SW480 (cell line): ENCODE measurements at regions not wholly inside any gene's neighbourhood (a gene's known extent, or its start where the extent isn't known, plus 50 kb on each side); places are given as distances from the start of the nearest gene placed in this dataset.

Source experiments
- DNase-seq: peaks from one replicate; pipeline ENCODE4 v3.0.0-alpha.2; 2016; ENCODE audit warnings: low spot score

GRCh38 chr3:177818712-177819240, 621.5 kb upstream of the TBL1XR1 start:
- DNase-seq = no peak

GRCh38 chr3:177820683-177821316, 623.5 kb upstream of the TBL1XR1 start:
- no peak for DNase-seq

DNA sequence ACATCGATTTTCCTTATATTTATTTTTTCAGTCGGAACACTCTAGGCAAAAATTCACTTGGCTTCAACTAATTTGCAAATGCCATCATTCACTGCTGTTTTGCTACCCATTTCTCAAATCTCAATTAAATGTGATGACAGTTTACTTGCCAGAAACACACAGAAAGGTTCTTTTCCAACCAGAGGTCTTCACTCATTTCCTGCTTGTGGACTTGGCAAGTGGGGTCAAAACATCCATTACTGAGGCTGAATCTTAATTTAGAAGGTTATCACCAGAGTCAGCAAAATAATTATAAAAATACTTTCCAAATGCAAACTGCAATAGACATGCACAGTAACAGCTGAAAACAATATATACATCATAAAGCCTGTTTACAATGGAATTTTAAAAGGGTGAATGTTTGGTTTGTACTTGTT, 625.4 kb upstream of the TBL1XR1 start:
- DNase-seq = no peak

GRCh38 chr3:177823701-177824189, 626.5 kb upstream of the TBL1XR1 start:
- no peak for DNase-seq

DNA sequence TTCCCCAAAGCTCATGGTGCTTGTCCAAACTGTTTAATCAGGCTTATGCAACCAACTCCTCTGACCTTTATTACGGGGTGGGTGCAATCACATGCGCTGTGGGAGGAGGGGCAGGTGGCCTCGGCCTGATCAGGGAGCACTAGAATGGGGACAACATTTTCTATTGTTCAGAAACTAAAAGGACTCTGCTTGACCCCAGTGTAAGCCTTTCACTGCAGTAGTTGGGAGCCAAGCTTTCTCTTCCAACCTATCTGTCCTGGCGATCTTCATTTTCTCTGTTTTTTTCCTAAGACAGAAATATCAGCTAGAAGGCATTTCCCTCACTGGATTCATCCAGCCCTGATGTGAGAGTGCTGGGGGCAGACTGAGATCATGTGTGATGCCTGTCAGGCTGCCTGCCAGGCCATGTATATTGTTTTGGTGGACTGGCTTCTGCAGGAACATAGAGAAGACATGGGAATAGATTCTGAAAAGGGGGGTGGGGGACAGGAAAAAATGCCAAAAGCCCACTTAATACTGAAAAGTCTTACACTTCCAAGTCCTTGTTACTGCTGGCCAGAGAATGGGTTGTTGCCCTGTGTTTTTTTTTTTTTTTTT, 627.0 kb upstream of the TBL1XR1 start:
- DNase-seq = no peak

GRCh38 chr3:177824841-177825240, 627.6 kb upstream of the TBL1XR1 start:
- DNase-seq = no peak

GRCh38 chr3:177826253-177826652, 629.0 kb upstream of the TBL1XR1 start:
- no peak for DNase-seq

GRCh38 chr3:177827511-177828207, 630.4 kb upstream of the TBL1XR1 start:
- no peak for DNase-seq

DNA sequence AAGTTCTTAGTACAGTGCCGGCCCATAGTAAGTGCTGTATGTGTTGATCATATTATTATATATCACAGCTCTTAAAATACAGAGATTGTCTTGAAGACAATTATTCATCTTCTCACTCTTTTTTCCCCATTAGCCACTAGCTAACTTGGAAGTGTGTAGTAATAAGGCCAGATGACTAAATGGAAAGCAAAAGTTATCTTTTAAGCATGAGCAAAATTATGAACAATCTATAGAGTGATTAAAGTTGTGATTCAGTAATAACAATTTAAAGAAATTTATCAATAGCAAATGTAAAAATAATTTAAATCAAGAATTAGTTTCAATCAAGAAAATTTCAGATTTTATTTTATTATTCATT, 630.9 kb upstream of the TBL1XR1 start:
- no peak for DNase-seq

- DNase-seq = no peak
Observed at GRCh38 chr3:177830411-177830849, 633.1 kb upstream of the TBL1XR1 start.

GRCh38 chr3:177831361-177831760, 634.1 kb upstream of the TBL1XR1 start:
- DNase-seq = no peak

GRCh38 chr3:177832880-177833279, 635.6 kb upstream of the TBL1XR1 start:
- no peak for DNase-seq

DNA sequence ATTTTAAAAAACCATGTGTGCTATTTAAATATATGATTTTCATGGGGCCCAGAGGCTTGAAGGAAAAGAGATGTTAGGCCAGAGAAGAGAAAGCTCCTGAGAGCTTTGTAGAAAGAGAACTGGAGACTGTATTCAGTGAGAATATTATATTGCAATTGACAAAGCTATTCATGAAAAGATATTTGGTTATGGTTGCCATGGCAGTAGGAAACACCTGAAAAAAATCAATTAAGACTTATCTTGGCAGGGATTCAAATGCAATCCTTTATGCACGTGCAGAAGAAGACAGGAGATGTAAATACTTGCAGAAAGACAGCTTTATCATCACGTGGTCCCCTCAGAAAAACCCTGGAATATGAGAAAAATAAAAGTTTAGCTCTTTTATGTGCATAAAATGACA, 636.0 kb upstream of the TBL1XR1 start:
- no peak for DNase-seq

GRCh38 chr3:177835008-177835407, 637.7 kb upstream of the TBL1XR1 start:
- DNase-seq = peak; percentile 78

- DNase-seq = no peak
Observed at GRCh38 chr3:177835917-177836316, 638.6 kb upstream of the TBL1XR1 start.

- DNase-seq = no peak
Observed at GRCh38 chr3:177836671-177837070, 639.4 kb upstream of the TBL1XR1 start.

GRCh38 chr3:177837951-177838655, 640.8 kb upstream of the TBL1XR1 start:
- DNase-seq = no peak

- DNase-seq = no peak
Observed at GRCh38 chr3:177838766-177839350, 641.6 kb upstream of the TBL1XR1 start.

GRCh38 chr3:177842302-177842701, 645.0 kb upstream of the TBL1XR1 start:
- no peak for DNase-seq

GRCh38 chr3:177842743-177843734, 645.8 kb upstream of the TBL1XR1 start:
- DNase-seq = no peak
